ENCODE measurements at regions not wholly inside any gene's neighbourhood (a gene's known extent, or its start where the extent isn't known, plus 50 kb on each side); places are given as distances from the start of the nearest gene placed in this dataset.

DNA sequence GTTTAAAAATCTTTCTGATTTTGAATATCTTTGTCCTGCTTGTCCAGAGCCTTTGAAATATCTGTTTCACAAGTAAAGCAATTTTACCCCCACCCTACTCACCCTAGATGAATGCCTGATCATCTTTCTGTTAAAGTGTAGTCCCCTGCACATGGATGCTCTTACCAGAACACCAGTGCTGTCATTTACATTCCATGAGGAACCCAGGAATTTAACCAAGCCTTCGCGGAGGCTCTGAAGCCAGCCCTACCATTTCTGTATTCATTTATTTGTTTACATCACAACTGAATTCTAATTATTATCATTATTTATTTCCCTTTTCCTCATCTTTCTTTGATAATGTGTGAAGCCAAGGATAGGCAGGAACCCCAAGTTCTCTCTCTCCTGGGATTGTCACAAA, 167.8 kb upstream of the MYO3A start:
- ChIA-PET CTCF (no interaction called here), POLR2A (no interaction called here)
- Mint-ChIP-seq H3K27me3 (ENCODE audit: insufficient read depth, unreplicated experiment) (peaks cover 60% of the 10 kb centered on the region), H3K9me3 (ENCODE audit: unreplicated experiment) (no peaks in the 10 kb centered on the region), H3K4me1 (ENCODE audit: insufficient read depth, unreplicated experiment) (no peaks in the 10 kb centered on the region), H3K4me3 (ENCODE audit: unreplicated experiment) (no peak overlapping the region), H3K27ac (ENCODE audit: low read depth, unreplicated experiment) (no peak overlapping the region), H3K36me3 (ENCODE audit: insufficient read depth, unreplicated experiment) (no peaks in the 10 kb centered on the region)
- no peak for TF ChIP-seq CTCF (IDR thresholded peaks at IDR 0.05; ENCODE audit: unreplicated experiment)
- intact Hi-C loops (cut with micrococcal nuclease) = no loop called here
- BruUV-seq (replicated peaks) = no TSS peak
- DNase-seq (ENCODE audit: unreplicated experiment) = no peak

GRCh38 chr10:25766687-25767221, 167.3 kb upstream of the MYO3A start:
- H3K27me3 Mint-ChIP-seq (ENCODE audit: insufficient read depth, unreplicated experiment) = peaks cover 55% of the 10 kb centered on the region
- H3K36me3 Mint-ChIP-seq (ENCODE audit: insufficient read depth, unreplicated experiment) = no peaks in the 10 kb centered on the region
- BruUV-seq (replicated peaks) = no TSS peak
- no peak overlapping the region for H3K27ac Mint-ChIP-seq (ENCODE audit: low read depth, unreplicated experiment)
- H3K4me1 Mint-ChIP-seq (ENCODE audit: insufficient read depth, unreplicated experiment) = no peaks in the 10 kb centered on the region
- TF ChIP-seq CTCF (IDR thresholded peaks at IDR 0.05; ENCODE audit: unreplicated experiment) = no peak
- POLR2A ChIA-PET = interaction anchor here (0.6 kb wide), 1 partner anchor 62 kb away, joined by 3 read pairs; no protein-coding TSS in a partner anchor
- no peak for DNase-seq (ENCODE audit: unreplicated experiment)
- H3K9me3 Mint-ChIP-seq (ENCODE audit: unreplicated experiment) = no peaks in the 10 kb centered on the region
- CTCF ChIA-PET = interaction anchor here (0.5 kb wide), 1 partner anchor 29 kb away, joined by 3 read pairs; no protein-coding TSS in a partner anchor
- intact Hi-C loops (cut with micrococcal nuclease) = no loop called here
- H3K4me3 Mint-ChIP-seq (ENCODE audit: unreplicated experiment) = no peak overlapping the region

GRCh38 chr10:25768167-25768566, 165.9 kb upstream of the MYO3A start:
- Mint-ChIP-seq H3K4me3 (ENCODE audit: unreplicated experiment) (no peak overlapping the region), H3K36me3 (ENCODE audit: insufficient read depth, unreplicated experiment) (no peaks in the 10 kb centered on the region), H3K27me3 (ENCODE audit: insufficient read depth, unreplicated experiment) (peaks cover 53% of the 10 kb centered on the region), H3K9me3 (ENCODE audit: unreplicated experiment) (no peaks in the 10 kb centered on the region), H3K27ac (ENCODE audit: low read depth, unreplicated experiment) (no peak overlapping the region), H3K4me1 (ENCODE audit: insufficient read depth, unreplicated experiment) (no peaks in the 10 kb centered on the region)
- ChIA-PET POLR2A (no interaction called here), CTCF (no interaction called here)
- peak; percentile 14 for TF ChIP-seq CTCF (IDR thresholded peaks at IDR 0.05; ENCODE audit: unreplicated experiment)
- intact Hi-C loops (cut with micrococcal nuclease) = no loop called here
- BruUV-seq (replicated peaks) = no TSS peak
- no peak for DNase-seq (ENCODE audit: unreplicated experiment)

GRCh38 chr10:25778646-25779045, 155.4 kb upstream of the MYO3A start:
- no peak for DNase-seq (ENCODE audit: unreplicated experiment)
- Mint-ChIP-seq H3K27ac (ENCODE audit: low read depth, unreplicated experiment) (no peak overlapping the region), H3K4me1 (ENCODE audit: insufficient read depth, unreplicated experiment) (no peaks in the 10 kb centered on the region), H3K4me3 (ENCODE audit: unreplicated experiment) (no peak overlapping the region), H3K36me3 (ENCODE audit: insufficient read depth, unreplicated experiment) (no peaks in the 10 kb centered on the region), H3K27me3 (ENCODE audit: insufficient read depth, unreplicated experiment) (peaks cover 52% of the 10 kb centered on the region), H3K9me3 (ENCODE audit: unreplicated experiment) (no peaks in the 10 kb centered on the region)
- TF ChIP-seq CTCF (IDR thresholded peaks at IDR 0.05; ENCODE audit: unreplicated experiment) = no peak
- no TSS peak for BruUV-seq (replicated peaks)
- CTCF ChIA-PET = interaction anchor here (0.9 to 1.1 kb wide), 2 partner anchors 10 to 77 kb away, joined by 4 to 5 read pairs; no protein-coding TSS in a partner anchor
- intact Hi-C loops (cut with micrococcal nuclease) = no loop called here
- POLR2A ChIA-PET = no interaction called here
